ENCODE measurements at regions not wholly inside any gene's neighbourhood (a gene's known extent, or its start where the extent isn't known, plus 50 kb on each side); places are given as distances from the start of the nearest gene placed in this dataset.

DNA sequence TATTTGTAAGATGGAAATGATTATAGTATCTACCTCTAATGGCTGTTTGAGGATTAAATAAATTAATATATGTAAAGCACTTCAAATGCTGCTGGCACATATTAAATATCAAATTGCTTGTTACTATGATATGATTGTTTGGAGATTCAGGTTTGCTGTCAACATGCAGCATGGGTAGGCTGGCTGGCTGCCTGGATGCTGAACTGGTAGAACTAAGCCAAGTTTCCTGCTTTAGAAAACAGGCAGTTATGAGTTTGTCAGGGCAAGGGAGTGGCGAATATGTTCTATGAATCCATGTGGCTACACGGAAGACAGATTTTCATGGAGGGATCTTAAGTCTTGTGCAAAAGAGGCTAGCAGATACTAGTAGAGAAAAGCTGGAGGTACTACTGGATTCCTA, 239.6 kb downstream of the GBA3 start (continued):
- TF ChIP-seq ZNF551 (CRISPR knock-in tag; IDR thresholded peaks at IDR 0.05) (no peak), MCM7 (IDR thresholded peaks at IDR 0.05) (no peak)

DNA sequence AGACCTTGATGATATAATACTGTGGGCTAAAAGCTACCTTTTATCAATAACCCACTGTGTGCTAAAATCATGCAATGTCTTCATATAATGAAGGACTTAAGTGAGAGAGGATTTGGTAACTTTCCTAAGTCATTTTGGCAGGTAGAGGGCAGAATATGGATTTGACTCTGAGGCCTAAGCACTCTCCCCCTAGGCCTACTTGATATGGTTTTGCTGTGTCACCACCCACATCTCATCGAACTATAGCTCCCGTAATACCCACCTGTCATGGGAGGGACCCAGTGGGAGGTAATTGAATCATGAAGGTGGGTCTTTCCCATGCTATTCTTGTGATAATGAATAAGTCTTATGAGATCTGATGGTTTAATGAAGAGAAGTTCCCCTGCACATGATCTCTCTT, 229.7 kb downstream of the GBA3 start:
- Histone ChIP-seq H3K36me3 (ENCODE audit: control insufficient read depth, insufficient read depth, low read length) (no peaks in the 10 kb centered on the region), H3K27me3 (ENCODE audit: control insufficient read depth in 2 of 2, insufficient read depth in 2 of 2, low read length in 2 of 2) (no peaks in the 10 kb centered on the region), H3K4me1 (replicated peaks in 1 of 2; ENCODE audit: control insufficient read depth in 2 of 2, insufficient read depth in 2 of 2, low read length in 2 of 2) (no peaks in the 10 kb centered on the region), H4K20me1 (replicated peaks; ENCODE audit: control insufficient read depth, insufficient read depth, low read length) (no peaks in the 10 kb centered on the region), H3K27ac (ENCODE audit: extremely low read depth, low read depth, low read length) (no peak overlapping the region), H3K4me3 (no peak overlapping the region), H3K79me2 (ENCODE audit: control insufficient read depth, insufficient read depth, low read length) (no peaks in the 10 kb centered on the region), H3K9ac (ENCODE audit: insufficient read depth in 1 of 2, low read depth in 2 of 2, low read length in 2 of 2) (no peak overlapping the region), H3K4me2 (ENCODE audit: insufficient read depth, low read length) (no peak overlapping the region), H3K9me3 (replicated peaks; ENCODE audit: control insufficient read depth, insufficient read depth, low read depth, low read length) (no peaks in the 10 kb centered on the region), H3K9me1 (ENCODE audit: control insufficient read depth, insufficient read depth, low read length) (no peaks in the 10 kb centered on the region), H2AFZ (ENCODE audit: low read depth, low read length) (no peak overlapping the region)
- in situ Hi-C loops (cut with MboI) (no loop called here), intact Hi-C loops (cut with micrococcal nuclease) (no loop called here)
- no peak for FAIRE-seq
- no TSS peak for BruUV-seq (replicated peaks)
- WGBS (ENCODE audit: insufficient coverage, low coverage, missing lambda C conversion rate), result 0% methylated on average over 2 of the region's 2 CpGs
- CTCF ChIA-PET (ENCODE audit: low intra/inter-chr PET ratio), result no interaction called here
- POLR2A ChIA-PET, result no interaction called here
- no peak for DNase-seq (ENCODE audit: extremely low read depth in 1 of 4, low spot score in 3 of 4)
- ATAC-seq, result no peak
- no peak for TF ChIP-seq ZNF232 (CRISPR knock-in tag; IDR thresholded peaks at IDR 0.05)
- no peak for TF ChIP-seq MECOM (CRISPR knock-in tag; IDR thresholded peaks at IDR 0.05)
- no peak for TF ChIP-seq E2F3 (CRISPR knock-in tag; IDR thresholded peaks at IDR 0.05)
- TF ChIP-seq FOSL1 (tag; conservative IDR thresholded peaks at IDR 0.05), result no peak
- no peak for TF ChIP-seq CEBPB (tag; IDR thresholded peaks at IDR 0.05)
- TF ChIP-seq, protein P1, sequence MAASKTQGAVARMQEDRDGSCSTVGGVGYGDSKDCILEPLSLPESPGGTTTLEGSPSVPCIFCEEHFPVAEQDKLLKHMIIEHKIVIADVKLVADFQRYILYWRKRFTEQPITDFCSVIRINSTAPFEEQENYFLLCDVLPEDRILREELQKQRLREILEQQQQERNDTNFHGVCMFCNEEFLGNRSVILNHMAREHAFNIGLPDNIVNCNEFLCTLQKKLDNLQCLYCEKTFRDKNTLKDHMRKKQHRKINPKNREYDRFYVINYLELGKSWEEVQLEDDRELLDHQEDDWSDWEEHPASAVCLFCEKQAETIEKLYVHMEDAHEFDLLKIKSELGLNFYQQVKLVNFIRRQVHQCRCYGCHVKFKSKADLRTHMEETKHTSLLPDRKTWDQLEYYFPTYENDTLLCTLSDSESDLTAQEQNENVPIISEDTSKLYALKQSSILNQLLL (CRISPR knock-in tag; IDR thresholded peaks at IDR 0.05; ENCODE audit: borderline replicate concordance), result no peak
- TF ChIP-seq, protein P2, sequence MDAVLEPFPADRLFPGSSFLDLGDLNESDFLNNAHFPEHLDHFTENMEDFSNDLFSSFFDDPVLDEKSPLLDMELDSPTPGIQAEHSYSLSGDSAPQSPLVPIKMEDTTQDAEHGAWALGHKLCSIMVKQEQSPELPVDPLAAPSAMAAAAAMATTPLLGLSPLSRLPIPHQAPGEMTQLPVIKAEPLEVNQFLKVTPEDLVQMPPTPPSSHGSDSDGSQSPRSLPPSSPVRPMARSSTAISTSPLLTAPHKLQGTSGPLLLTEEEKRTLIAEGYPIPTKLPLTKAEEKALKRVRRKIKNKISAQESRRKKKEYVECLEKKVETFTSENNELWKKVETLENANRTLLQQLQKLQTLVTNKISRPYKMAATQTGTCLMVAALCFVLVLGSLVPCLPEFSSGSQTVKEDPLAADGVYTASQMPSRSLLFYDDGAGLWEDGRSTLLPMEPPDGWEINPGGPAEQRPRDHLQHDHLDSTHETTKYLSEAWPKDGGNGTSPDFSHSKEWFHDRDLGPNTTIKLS (IDR thresholded peaks at IDR 0.05; ENCODE audit: borderline replicate concordance, low read depth), result no peak
- no peak for TF ChIP-seq TOE1 (IDR thresholded peaks at IDR 0.05; ENCODE audit: borderline replicate concordance)
- TF ChIP-seq TOE1 (CRISPR knock-in tag; IDR thresholded peaks at IDR 0.05; ENCODE audit: borderline replicate concordance, low read depth), result no peak
- TF ChIP-seq, protein P3, sequence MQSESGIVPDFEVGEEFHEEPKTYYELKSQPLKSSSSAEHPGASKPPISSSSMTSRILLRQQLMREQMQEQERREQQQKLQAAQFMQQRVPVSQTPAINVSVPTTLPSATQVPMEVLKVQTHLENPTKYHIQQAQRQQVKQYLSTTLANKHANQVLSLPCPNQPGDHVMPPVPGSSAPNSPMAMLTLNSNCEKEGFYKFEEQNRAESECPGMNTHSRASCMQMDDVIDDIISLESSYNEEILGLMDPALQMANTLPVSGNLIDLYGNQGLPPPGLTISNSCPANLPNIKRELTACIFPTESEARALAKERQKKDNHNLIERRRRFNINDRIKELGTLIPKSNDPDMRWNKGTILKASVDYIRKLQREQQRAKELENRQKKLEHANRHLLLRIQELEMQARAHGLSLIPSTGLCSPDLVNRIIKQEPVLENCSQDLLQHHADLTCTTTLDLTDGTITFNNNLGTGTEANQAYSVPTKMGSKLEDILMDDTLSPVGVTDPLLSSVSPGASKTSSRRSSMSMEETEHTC (IDR thresholded peaks at IDR 0.05), result no peak
- TF ChIP-seq, protein P4, sequence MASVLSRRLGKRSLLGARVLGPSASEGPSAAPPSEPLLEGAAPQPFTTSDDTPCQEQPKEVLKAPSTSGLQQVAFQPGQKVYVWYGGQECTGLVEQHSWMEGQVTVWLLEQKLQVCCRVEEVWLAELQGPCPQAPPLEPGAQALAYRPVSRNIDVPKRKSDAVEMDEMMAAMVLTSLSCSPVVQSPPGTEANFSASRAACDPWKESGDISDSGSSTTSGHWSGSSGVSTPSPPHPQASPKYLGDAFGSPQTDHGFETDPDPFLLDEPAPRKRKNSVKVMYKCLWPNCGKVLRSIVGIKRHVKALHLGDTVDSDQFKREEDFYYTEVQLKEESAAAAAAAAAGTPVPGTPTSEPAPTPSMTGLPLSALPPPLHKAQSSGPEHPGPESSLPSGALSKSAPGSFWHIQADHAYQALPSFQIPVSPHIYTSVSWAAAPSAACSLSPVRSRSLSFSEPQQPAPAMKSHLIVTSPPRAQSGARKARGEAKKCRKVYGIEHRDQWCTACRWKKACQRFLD (CRISPR knock-in tag; IDR thresholded peaks at IDR 0.05), result no peak
- TF ChIP-seq, protein P5, sequence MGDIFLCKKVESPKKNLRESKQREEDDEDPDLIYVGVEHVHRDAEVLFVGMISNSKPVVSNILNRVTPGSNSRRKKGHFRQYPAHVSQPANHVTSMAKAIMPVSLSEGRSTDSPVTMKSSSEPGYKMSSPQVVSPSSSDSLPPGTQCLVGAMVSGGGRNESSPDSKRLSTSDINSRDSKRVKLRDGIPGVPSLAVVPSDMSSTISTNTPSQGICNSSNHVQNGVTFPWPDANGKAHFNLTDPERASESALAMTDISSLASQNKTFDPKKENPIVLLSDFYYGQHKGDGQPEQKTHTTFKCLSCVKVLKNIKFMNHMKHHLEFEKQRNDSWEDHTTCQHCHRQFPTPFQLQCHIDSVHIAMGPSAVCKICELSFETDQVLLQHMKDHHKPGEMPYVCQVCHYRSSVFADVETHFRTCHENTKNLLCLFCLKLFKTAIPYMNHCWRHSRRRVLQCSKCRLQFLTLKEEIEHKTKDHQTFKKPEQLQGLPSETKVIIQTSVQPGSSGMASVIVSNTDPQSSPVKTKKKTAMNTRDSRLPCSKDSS (IDR thresholded peaks at IDR 0.05; ENCODE audit: low read depth, partially characterized antibody), result no peak
- no peak for TF ChIP-seq ZFX (CRISPR knock-in tag; IDR thresholded peaks at IDR 0.05)

Data from K562 (cell line).